ENCODE measurements at regions not wholly inside any gene's neighbourhood (a gene's known extent, or its start where the extent isn't known, plus 50 kb on each side); places are given as distances from the start of the nearest gene placed in this dataset.
A peak's percentile ranks its signal among the peaks of the same experiment; 100 is the strongest.

DNA sequence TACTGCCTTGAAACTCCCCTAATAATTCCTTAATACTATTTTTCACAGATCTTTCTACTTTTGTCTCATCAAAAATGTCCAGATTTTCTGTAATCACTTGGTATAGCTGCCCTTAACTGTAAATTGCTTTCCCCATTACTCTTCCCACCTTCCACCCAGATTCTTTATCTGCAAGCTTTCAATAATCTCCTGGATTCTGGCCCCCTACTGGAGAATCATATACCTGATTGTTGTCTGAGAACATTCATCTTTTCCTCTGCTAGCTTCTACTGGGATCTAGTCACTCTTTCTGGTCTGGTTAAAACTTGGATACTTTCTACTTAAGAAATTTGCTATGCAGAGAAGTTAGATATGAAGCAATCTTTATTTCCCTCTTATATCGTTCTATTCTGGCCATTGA lies 552.6 kb downstream of the PCDH19 start:
- H4K20me1 ChIP-seq (replicated peaks in 1 of 2; ENCODE audit: control insufficient read depth in 1 of 2, insufficient read depth in 2 of 2, low read length in 2 of 2), result no peaks in the 10 kb centered on the region
- no peaks in the 10 kb centered on the region for H3K4me1 ChIP-seq (replicated peaks in 1 of 4; ENCODE audit: control insufficient read depth in 3 of 4, insufficient read depth in 4 of 4, low read length in 3 of 4)
- H2BK15ac ChIP-seq (ENCODE audit: low read length), result no peak overlapping the region
- H3K18ac ChIP-seq (ENCODE audit: extremely low read depth, low read length), result no peak overlapping the region
- H3K79me1 ChIP-seq (ENCODE audit: low read depth, low read length), result no peaks in the 10 kb centered on the region
- H3K36me3 ChIP-seq (ENCODE audit: control insufficient read depth in 2 of 4, insufficient read depth in 4 of 4, low read length in 3 of 4), result no peaks in the 10 kb centered on the region
- no peak overlapping the region for H2BK20ac ChIP-seq (ENCODE audit: low read length)
- no peak for DNase-seq (ENCODE audit: low read depth in 1 of 2, low spot score in 2 of 2)
- H4K8ac ChIP-seq (ENCODE audit: extremely low read depth, insufficient read depth, low read length), result no peak overlapping the region
- no peak overlapping the region for H3K27ac ChIP-seq (ENCODE audit: low read depth, low read length)
- H3K9ac ChIP-seq (replicated peaks in 1 of 4; ENCODE audit: extremely low read depth in 1 of 4, low read depth in 3 of 4, low read length in 3 of 4), result no peak overlapping the region
- H4K91ac ChIP-seq (replicated peaks; ENCODE audit: insufficient read length, low read length), result no peak overlapping the region
- H2AK5ac ChIP-seq (ENCODE audit: low read depth, low read length), result no peak overlapping the region
- H3K56ac ChIP-seq (replicated peaks; ENCODE audit: insufficient read length, low read depth, low read length), result no peak overlapping the region
- no peak overlapping the region for H3K4ac ChIP-seq (replicated peaks; ENCODE audit: insufficient read length, low read depth, low read length)
- no peaks in the 10 kb centered on the region for H3K23me2 ChIP-seq (ENCODE audit: low read depth, low read length)
- no peaks in the 10 kb centered on the region for H3K27me3 ChIP-seq (replicated peaks in 1 of 4; ENCODE audit: control insufficient read depth in 3 of 4, extremely low read depth in 1 of 4, insufficient read depth in 3 of 4, low read length in 3 of 4)
- no peaks in the 10 kb centered on the region for H3K79me2 ChIP-seq (ENCODE audit: control insufficient read depth in 1 of 2, insufficient read depth in 2 of 2, low read length in 2 of 2)
- no peak overlapping the region for H2BK5ac ChIP-seq (ENCODE audit: low read depth, low read length)
- no peak for FAIRE-seq
- TF ChIP-seq RAD21 (IDR thresholded peaks at IDR 0.05 in 1 of 2, conservative IDR thresholded peaks at IDR 0.05 in 1 of 2; ENCODE audit: low read depth in 2 of 2, low read length in 2 of 2), result peak; percentile 23 to 27
- no peak for TF ChIP-seq SP4 (IDR thresholded peaks at IDR 0.05; ENCODE audit: low read length)
- TF ChIP-seq SUZ12 (IDR thresholded peaks at IDR 0.05; ENCODE audit: low read length), result no peak
- TF ChIP-seq BCL11A (IDR thresholded peaks at IDR 0.05; ENCODE audit: low read depth in 2 of 2, low read length in 2 of 2), result no peak
- no peak overlapping the region for H2BK12ac ChIP-seq (ENCODE audit: low read depth, low read length)
- ChIA-PET POLR2A (ENCODE audit: partially characterized antibody) (no interaction called here), CTCF (ENCODE audit: partially characterized antibody) (interaction anchor here (0.6 to 1.1 kb wide), 3 partner anchors 11 to 495 kb away, joined by 3 to 4 read pairs (median 3); no protein-coding TSS in a partner anchor)
- no peak overlapping the region for H3K23ac ChIP-seq (ENCODE audit: insufficient read length)
- no peak overlapping the region for H2AFZ ChIP-seq (ENCODE audit: low read length)
- H3K4me3 ChIP-seq (ENCODE audit: extremely low read depth in 1 of 4, insufficient read depth in 2 of 4, low read depth in 3 of 4, low read length in 4 of 4), result no peak overlapping the region
- H2BK120ac ChIP-seq (replicated peaks; ENCODE audit: low read depth, low read length), result no peak overlapping the region
- H4K5ac ChIP-seq (ENCODE audit: insufficient read length, low read depth, low read length), result no peak overlapping the region
- 92% methylated on average over 1 of the region's 1 CpG; no CpG with 5 or more reads in 1 of the 2 experiments for WGBS, 2 experiments (ENCODE audit: extremely low coverage in 1 of 2, insufficient coverage in 1 of 2, insufficient read length in 1 of 2, insufficient replicate concordance in 2 of 2, low coverage in 1 of 2, low lambda C conversion rate in 2 of 2, missing lambda C conversion rate in 1 of 2)
- no peaks in the 10 kb centered on the region for H3K9me3 ChIP-seq (ENCODE audit: insufficient read depth in 2 of 2, low read depth in 1 of 2, low read length in 1 of 2)
- H3K14ac ChIP-seq (ENCODE audit: insufficient read length), result no peak overlapping the region
- H3K4me2 ChIP-seq (ENCODE audit: insufficient read depth in 1 of 2, low read depth in 2 of 2, low read length in 2 of 2), result no peak overlapping the region

All from H1 (cell line).